ENCODE measurements at regions not wholly inside any gene's neighbourhood (a gene's known extent, or its start where the extent isn't known, plus 50 kb on each side); places are given as distances from the start of the nearest gene placed in this dataset.
"Not testable (repeated sequence)": the region's sequence is repeated elsewhere in the genome, so short reads cannot be mapped to it uniquely, and the experiment has no call there.

DNA sequence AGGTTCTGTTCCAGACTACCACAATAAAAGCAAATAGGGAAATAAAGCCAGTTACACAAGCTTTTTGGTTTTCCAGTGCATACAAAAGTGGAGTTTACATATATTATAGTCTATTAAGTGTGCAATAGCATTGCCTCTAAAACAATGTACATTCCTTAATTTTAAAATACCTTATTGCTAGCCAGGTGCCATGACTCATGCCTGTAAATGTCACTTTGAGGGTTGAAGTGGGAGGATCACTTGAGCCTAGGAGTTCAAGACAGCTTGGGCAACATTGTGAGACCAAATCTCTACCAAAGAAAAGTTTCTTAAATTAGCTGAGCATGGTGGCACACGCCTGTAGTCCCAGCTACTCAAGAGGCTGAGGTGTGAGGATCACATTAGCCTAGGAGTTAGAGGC, 52.9 kb upstream of the IMP4 start:
- DNase-seq: no peak
- Histone ChIP-seq H3K27ac (no peak overlapping the region), H3K4me1 (no peaks in the 10 kb centered on the region), H3K36me3 (no peaks in the 10 kb centered on the region), H3K4me3 (no peak overlapping the region), H3K9me3 (replicated peaks) (no peaks in the 10 kb centered on the region), H3K27me3 (no peaks in the 10 kb centered on the region)

DNA sequence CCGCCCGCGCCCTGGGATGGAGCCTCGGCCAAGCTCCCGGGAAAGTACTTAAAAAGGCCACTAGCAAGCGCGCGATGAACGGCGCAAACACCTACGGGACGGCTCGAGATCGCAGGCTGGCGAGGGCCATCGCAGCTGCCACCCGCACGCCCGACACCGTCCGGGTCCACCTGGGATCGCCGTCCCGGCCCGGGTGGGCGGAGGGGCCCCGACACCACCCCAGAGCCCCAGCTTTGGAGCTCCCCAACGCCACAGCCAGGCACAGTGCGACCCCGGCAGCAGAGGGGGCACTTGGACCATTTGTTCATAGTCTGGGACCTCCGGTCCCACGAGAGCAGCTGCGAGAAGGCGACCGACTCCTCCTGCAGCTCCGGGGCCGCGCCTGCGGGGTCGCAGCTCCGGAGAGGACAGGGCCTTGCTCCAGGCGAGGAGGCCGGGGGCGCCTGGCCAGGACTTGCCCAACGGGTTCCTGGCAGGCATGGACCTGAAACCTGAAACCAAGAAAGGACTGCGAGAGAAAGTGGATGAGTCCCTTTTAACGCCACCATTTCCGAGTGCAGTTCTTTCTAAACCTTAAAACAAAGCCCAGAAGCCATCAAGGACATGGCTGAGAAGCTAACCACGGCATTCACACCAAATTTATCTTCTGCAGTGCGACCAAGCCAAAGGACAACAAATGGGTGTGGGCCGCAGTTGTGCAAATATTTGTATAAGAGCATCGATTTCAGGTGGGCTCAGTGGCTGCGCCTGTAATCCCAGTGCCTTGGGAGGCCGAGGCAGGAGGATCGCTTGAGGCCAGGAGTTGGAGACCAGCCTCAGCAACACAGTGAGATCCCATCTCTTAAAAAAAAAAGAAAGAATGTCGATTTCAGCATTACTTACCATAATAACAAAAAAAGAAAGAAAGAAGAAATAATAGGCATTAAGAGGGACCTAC, 54.0 kb upstream of the IMP4 start:
- no peaks in the 10 kb centered on the region for H3K27me3 ChIP-seq
- no peaks in the 10 kb centered on the region for H3K9me3 ChIP-seq (replicated peaks)
- H3K4me3 ChIP-seq: no peak overlapping the region
- no peak overlapping the region for H3K27ac ChIP-seq
- no peak for DNase-seq
- no peaks in the 10 kb centered on the region for H3K4me1 ChIP-seq
- H3K36me3 ChIP-seq: no peaks in the 10 kb centered on the region

DNA sequence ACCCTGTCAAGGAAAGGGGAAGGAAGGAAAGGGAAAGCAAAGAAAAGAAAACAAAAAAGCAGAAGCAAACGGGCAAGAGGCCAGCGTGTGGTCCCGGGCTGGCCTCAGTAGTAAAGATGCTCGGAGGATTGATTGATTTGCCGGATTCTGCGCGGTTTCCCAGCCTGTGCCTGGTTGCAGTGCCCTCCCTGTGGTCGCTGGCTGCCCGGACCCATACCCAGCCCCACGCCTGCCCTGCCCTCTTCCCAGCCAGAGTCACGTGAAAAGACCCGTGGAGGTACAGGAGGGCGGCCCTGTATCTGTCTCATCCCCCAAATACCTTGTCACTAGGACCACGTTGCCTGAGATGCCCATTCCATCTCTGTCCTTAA, 55.1 kb upstream of the IMP4 start:
- no peaks in the 10 kb centered on the region for H3K4me1 ChIP-seq
- no peaks in the 10 kb centered on the region for H3K36me3 ChIP-seq
- DNase-seq: no peak
- no peak overlapping the region for H3K4me3 ChIP-seq
- H3K27me3 ChIP-seq: no peaks in the 10 kb centered on the region
- H3K9me3 ChIP-seq (replicated peaks): no peaks in the 10 kb centered on the region
- H3K27ac ChIP-seq: no peak overlapping the region

DNA sequence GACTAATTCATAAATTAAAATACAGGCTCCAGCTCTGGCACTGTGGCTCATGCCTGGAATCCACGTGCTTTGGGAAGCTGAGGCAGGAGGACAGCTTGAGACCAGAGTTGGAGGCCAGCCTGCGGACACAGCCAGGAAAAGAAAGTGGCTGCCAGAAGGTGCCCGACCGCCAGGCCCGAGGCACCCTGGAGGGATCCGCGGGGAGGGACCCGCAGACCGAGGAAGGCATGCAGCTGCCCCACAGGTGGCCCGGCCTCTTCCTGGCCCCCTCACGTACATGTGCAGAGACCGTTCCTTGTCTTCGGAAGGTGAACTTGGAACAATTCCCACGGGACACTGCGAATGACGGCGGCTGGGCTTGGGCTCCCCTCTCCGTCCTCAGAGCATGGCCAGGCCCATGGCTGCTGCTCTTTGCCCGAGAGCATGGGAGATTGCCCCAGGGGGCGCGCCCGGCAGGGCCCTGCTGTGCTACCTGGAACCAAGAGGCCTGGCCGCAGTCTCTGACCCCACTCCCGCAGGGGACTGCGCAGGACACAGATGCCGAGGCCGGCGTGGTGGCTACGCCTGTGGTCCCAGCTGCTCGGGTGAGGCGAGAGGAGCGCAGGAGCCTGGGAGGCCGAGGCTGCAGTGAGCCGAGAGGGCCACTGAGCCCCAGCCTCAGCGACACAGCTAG, 55.6 kb upstream of the IMP4 start:
- H3K27ac ChIP-seq: no peak overlapping the region
- no peaks in the 10 kb centered on the region for H3K27me3 ChIP-seq
- H3K4me1 ChIP-seq: no peaks in the 10 kb centered on the region
- H3K4me3 ChIP-seq: no peak overlapping the region
- no peaks in the 10 kb centered on the region for H3K36me3 ChIP-seq
- DNase-seq: no peak
- no peaks in the 10 kb centered on the region for H3K9me3 ChIP-seq (replicated peaks)

DNA sequence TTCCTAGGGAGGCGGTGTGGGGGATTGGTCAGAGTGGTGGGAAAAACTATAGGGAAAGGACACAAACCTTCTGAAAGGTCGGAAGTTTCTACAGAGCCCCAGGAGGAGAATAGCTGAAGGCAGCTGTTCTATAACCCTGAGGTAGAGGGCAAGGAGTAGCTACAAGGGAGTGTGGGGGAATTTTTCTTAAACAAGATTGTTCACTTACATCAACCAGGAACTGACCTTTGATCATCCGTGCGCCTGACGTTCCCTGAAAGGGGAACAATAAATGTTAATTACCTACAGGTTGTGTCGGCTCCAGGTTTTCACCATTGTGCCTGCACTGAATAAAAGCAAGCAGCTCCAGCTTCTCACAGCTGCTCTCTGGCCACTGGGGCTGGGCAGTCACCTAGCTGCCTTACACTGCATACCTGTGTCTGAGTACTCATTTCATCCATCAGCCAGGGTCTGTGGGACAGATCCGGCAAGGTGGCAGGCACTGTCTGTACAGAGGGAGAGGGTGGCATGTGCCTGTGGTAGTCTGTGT, 59.3 kb upstream of the IMP4 start:
- not testable (repeated sequence) for H3K4me3 ChIP-seq, H3K4me1 ChIP-seq, H3K27me3 ChIP-seq

DNA sequence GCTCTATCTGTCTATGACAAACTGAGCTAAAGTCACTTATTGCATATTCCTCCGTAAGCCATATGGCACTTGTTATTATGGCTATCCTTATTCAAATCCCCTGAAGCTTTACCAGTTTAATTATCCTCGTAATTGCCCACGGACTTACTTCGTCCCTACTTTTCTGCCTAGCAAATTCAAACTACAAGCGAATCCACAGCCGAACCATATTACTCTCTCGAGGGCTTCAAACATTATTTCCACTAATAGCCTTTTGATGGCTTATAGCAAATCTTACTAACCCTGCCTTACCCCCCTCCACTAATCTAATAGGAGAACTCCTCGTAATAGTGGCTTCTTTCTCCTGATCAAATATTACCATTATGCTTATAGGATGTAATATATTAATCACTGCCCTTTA, 63.1 kb upstream of the IMP4 start:
- not testable (repeated sequence) for H3K27ac ChIP-seq; H3K4me3 ChIP-seq; H3K4me1 ChIP-seq; DNase-seq; H3K27me3 ChIP-seq; H3K36me3 ChIP-seq; H3K9me3 ChIP-seq (replicated peaks)

More for the DNA sequence above, 59.3 kb upstream of the IMP4 start:
- not testable (repeated sequence) for H3K27ac ChIP-seq; H3K36me3 ChIP-seq; DNase-seq; H3K9me3 ChIP-seq (replicated peaks)

DNA sequence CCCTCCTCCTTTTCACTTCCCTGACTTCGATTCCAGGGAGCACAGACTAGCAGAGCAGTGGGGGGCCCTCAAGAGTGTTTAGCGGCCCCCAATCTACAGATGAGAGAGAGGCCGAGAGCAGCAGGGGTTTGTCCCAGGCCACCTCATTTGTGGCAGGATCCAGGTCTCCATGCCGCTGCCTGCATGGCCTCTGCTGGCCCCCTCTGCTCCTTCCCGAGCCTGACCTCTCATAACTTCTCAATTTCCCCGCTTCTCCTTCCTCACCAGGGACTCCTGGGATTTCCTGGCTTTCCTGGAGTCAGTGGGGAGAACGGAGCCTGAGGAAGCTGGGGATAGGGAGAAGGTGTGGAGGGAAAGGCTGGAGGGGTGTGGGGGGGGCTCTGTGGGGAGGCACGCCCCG, 70.1 kb upstream of the TUBA3E start:
- not testable (repeated sequence) for DNase-seq; H3K27ac ChIP-seq; H3K36me3 ChIP-seq; H3K4me3 ChIP-seq; H3K27me3 ChIP-seq; H3K9me3 ChIP-seq (replicated peaks); H3K4me1 ChIP-seq

DNA sequence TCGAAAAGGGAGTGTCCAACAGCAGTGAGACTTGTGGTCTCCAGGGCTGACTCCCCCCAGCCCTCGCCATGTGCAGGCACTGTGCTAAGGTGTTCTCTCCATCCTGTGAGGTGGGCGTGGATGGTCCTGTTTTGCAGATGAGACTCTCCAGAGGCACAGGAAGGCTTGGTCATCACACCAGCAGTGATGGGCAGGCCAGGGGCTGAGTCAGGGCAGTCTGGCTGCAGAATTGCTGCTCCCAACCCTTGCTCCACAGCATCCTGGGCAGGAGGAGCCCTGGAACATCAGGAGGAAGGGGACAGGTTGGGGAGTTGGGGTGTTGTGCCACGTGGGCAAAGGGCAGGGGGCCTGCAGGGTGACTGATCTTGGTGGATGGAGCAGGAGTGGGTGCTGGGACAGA, 69.3 kb upstream of the TUBA3E start:
- not testable (repeated sequence) for H3K36me3 ChIP-seq; H3K9me3 ChIP-seq (replicated peaks); H3K27ac ChIP-seq; H3K4me1 ChIP-seq; H3K4me3 ChIP-seq; DNase-seq; H3K27me3 ChIP-seq

DNA sequence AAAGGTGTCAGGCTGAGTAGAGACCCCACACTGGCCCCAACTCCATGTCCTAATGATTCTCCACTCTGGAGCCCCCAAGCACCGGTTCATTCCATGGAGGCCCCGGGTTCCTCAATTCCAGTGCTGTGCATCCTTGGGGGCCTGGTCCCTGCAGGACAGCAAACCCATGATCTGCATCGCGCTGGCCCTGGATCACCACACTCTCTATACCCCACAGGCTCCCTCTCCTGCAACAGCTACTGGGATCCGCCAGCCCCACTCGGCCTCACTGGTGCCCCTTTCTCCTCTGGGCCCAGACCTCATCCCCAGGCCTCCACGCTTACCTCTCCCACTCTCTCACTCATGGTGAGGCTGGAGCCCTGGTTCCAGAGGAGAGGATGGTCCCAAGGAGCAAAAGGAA, 68.6 kb upstream of the TUBA3E start:
- not testable (repeated sequence) for H3K9me3 ChIP-seq (replicated peaks); H3K27ac ChIP-seq; H3K36me3 ChIP-seq; DNase-seq; H3K4me1 ChIP-seq; H3K4me3 ChIP-seq; H3K27me3 ChIP-seq

DNA sequence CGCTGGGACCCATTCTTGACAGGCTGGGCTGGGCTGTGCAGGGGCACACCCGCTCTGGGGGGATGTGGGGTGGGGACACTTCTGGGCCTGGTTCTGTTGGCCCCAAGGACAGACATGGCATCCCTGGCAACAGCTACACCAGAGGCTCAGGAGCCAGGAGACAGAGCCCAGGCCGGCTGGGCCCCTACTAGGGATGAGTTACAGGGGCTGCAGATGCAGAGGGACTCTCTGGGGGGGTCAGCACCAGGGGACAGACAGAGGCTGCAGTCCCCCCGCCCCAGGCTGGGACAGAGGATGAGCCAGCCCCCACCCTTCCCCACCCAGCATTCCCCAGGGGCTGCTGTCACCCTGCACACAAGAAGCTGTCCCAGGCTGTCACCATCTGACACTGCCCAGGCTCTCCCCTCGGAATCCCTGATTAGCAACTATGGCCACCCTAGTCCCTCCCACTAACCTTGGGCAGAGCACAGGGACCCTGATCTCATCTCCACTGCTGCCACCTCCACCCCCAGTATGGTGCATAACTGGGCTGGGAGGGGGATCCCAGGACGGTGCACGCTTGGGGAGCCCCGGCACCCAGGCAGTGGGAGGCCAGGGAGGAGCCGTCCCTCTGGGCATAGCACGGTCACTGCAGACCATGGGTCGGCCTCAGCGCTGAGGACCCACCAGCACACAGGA, 67.5 kb upstream of the TUBA3E start:
- H3K9me3 ChIP-seq (replicated peaks); DNase-seq: not testable (repeated sequence)

DNA sequence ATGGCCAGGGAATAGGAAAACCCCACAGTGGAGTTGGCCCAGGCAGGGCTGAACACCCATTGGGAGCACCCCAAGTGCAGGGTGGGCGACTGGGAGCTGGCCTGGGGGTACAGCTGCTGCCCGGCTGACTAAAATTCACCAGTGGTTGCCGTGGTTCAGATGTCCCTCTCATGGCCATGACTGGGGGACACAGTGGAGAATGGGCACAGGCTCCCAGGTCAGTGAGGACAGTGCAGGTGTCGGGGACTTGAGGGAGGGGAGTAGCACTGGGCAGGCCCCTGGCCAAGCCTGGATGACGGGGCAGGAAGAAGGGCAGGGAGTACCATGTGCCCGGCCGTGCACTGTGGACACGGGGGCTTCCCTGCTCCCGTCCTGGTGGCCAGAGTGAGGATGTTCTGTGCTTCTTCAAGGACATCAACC, 66.7 kb upstream of the TUBA3E start:
- H3K27ac ChIP-seq; H3K36me3 ChIP-seq; H3K9me3 ChIP-seq (replicated peaks); DNase-seq; H3K4me1 ChIP-seq; H3K4me3 ChIP-seq: not testable (repeated sequence)
- H3K27me3 ChIP-seq: peaks cover 20% of the 10 kb centered on the region

More for the DNA sequence above, 67.5 kb upstream of the TUBA3E start:
- H3K27ac ChIP-seq, H3K36me3 ChIP-seq, H3K4me3 ChIP-seq, H3K4me1 ChIP-seq: not testable (repeated sequence)
- H3K27me3 ChIP-seq: peaks cover 14% of the 10 kb centered on the region

DNA sequence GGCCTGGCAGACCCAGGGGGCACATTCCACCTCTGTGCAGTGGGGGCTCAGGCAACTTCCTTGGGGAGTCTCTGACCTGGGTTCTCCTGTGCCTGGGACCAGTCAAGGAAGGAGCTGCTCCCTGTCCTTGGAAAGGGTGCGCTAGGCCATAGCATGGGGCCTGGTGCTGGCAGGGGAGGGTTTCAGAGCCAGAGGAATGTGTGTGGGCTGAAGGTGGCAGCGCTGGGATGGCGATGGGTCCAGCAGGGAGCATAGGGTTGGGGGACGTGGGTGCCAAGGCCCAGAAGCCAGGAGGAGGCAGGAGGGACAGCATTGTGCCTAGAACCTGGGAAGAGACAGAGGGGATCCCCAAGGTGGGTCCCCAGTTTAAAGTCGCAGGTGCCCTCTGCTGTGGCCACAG, 66.3 kb upstream of the TUBA3E start:
- no peaks in the 10 kb centered on the region for H3K9me3 ChIP-seq (replicated peaks)
- peaks cover 20% of the 10 kb centered on the region for H3K27me3 ChIP-seq
- H3K27ac ChIP-seq: no peak overlapping the region
- no peaks in the 10 kb centered on the region for H3K36me3 ChIP-seq
- DNase-seq: no peak
- H3K4me1 ChIP-seq: 0 out of 2 replicates have a peak, but pooled peaks cover 4% of the 10 kb centered on the region
- no peak overlapping the region for H3K4me3 ChIP-seq

DNA sequence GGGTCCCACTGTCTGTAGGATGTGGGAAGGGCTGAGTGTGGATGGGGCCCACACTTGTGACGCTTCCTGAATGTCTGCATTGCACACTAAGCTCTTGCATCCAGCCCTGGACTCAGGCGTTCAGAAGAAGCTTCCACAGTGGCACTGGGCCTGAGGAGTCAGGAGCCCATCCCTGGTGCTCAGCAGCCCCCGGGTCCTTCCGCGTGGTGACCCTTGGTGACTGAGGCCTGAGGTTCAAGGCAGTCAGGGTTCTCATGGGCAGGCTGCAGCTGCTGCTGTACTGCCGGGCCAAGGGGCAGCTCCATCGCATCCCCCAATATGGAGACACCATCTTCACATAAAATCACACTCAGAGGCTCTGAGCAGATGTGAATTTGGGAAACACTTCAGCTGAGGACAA, 65.8 kb upstream of the TUBA3E start:
- DNase-seq: no peak
- Histone ChIP-seq H3K36me3 (no peaks in the 10 kb centered on the region), H3K4me1 (0 out of 2 replicates have a peak, but pooled peaks cover 4% of the 10 kb centered on the region), H3K4me3 (no peak overlapping the region), H3K27ac (no peak overlapping the region), H3K27me3 (peaks cover 21% of the 10 kb centered on the region), H3K9me3 (replicated peaks) (no peaks in the 10 kb centered on the region)

DNA sequence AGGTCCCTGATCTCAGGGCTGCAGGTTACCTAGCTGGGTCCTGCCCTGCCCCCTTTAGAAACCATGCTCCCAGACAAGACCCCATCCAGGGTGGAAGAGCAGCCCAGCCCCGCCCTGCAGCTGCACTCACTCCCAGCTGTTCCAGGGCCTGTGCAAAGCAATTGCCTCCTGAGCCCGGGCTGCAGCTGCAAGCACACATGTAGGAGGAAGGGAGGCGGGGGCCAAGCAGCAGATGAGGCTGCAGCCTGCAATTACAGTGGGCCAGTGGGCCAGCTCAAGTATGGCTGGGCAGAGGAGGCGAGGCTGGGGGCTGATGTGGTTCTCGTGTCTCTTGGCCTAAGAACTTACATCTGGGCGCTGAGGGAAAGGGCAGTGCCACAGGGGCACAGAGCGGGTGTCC, 65.4 kb upstream of the TUBA3E start:
- 0 out of 2 replicates have a peak, but pooled peaks cover 4% of the 10 kb centered on the region for H3K4me1 ChIP-seq
- H3K27ac ChIP-seq: no peak overlapping the region
- no peaks in the 10 kb centered on the region for H3K36me3 ChIP-seq
- H3K4me3 ChIP-seq: no peak overlapping the region
- DNase-seq: peak in 1 of 2 experiments; percentile 17
- peaks cover 26% of the 10 kb centered on the region for H3K27me3 ChIP-seq
- no peaks in the 10 kb centered on the region for H3K9me3 ChIP-seq (replicated peaks)

Measured in SJCRH30 (cell line).